MM.1S (cell line): ENCODE measurements at regions not wholly inside any gene's neighbourhood (a gene's known extent, or its start where the extent isn't known, plus 50 kb on each side); places are given as distances from the start of the nearest gene placed in this dataset.

ENCODE experiments used
- EZH2 ChIP-seq: fragments of 300-600 bp; sonication (generic); optimal IDR thresholded peaks from 2 replicates; pipeline ENCODE3; 2017; ENCODE audit warnings: low read depth, mild to moderate bottlenecking, antibody characterized with exemption, low read length, mixed read lengths
- EZH2phosphoT487 ChIP-seq: fragments of 300-600 bp; sonication (generic); IDR thresholded peaks from 2 replicates; pipeline ENCODE4 v1.6.1; 2018; ENCODE audit warnings: antibody characterized with exemption, low read length
- TF ChIP-seq, protein P1 (sequence below): fragments of 300-600 bp; sonication (generic); IDR thresholded peaks from 2 replicates; pipeline ENCODE4 v1.5.1; 2016; ENCODE audit warnings: antibody characterized with exemption, low read length, mixed read lengths

DNA sequence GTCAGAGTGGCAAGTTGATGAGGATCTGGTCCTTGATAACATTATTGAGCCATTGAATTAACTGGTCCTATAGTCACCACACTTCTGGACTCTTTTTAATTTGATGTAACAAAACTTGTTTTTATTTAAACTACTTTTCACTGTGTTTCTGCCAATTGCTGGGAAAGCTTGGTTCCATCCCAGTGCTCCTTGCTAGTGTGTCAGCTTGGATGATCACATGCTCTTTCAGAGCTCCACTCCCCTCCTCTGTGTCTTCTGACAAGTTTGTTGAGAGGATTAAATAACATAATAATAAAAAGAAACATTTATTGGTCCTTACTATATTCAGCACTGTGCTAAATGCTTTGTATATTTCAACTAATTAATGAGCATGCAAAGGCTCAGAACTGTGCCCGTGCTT, 448.5 kb upstream of the B3GALT2 start:
- TF ChIP-seq EZH2 (no peak), EZH2phosphoT487 (no peak)
- TF ChIP-seq, protein P1, sequence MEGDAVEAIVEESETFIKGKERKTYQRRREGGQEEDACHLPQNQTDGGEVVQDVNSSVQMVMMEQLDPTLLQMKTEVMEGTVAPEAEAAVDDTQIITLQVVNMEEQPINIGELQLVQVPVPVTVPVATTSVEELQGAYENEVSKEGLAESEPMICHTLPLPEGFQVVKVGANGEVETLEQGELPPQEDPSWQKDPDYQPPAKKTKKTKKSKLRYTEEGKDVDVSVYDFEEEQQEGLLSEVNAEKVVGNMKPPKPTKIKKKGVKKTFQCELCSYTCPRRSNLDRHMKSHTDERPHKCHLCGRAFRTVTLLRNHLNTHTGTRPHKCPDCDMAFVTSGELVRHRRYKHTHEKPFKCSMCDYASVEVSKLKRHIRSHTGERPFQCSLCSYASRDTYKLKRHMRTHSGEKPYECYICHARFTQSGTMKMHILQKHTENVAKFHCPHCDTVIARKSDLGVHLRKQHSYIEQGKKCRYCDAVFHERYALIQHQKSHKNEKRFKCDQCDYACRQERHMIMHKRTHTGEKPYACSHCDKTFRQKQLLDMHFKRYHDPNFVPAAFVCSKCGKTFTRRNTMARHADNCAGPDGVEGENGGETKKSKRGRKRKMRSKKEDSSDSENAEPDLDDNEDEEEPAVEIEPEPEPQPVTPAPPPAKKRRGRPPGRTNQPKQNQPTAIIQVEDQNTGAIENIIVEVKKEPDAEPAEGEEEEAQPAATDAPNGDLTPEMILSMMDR: no peak
